ENCODE measurements at regions not wholly inside any gene's neighbourhood (a gene's known extent, or its start where the extent isn't known, plus 50 kb on each side); places are given as distances from the start of the nearest gene placed in this dataset.

DNA sequence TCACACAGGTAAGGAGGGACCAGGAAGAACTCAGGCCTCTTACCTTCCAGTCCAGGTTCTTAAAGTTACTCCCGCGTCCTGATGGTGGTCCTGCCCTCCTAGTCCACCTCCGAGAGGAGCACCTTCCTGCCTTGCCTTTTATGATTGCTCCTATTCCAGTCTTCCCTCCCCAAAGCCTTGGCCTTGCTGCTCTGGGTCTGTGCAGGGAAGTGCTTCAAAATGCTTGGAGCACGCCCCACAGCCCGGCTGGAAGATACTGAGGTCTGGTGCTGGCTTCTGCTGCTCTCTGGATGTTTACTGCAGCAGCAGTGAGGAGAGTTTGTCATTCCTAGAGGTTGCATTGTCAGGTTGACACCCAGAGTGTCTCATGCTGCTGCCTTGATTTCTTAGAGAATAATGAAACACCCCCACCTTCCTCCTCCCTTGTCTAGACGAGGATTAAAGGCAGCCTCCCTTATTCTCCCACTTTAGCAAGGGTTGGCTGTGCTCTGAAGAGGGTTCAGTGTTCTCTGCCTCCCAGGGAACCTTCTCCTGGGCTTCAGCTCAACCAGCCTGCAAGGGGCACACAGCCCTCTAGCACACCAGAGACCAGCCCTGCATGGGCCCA, 142.2 kb upstream of the CACNA1E start:
- no peak for DNase-seq

DNA sequence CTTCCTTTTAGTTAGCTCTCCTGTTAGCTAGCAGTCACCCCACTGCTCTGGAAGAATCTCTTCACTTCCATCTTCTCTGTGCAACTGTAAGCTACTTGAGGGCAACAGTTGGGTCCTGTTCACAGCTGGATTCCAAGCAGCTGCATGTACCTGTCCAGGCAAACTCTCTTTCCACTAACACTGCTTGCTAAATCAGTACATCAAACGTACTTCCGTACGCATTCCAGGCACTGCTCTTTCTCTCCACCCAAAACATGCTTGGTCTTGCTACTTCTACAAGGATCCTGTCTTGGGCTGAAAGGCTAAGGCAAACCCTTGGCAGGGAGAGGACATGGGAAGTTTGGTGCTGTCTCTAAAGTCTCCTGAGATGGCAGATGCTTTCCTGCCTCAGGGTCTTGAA, 139.2 kb upstream of the CACNA1E start:
- no peak for DNase-seq

DNA sequence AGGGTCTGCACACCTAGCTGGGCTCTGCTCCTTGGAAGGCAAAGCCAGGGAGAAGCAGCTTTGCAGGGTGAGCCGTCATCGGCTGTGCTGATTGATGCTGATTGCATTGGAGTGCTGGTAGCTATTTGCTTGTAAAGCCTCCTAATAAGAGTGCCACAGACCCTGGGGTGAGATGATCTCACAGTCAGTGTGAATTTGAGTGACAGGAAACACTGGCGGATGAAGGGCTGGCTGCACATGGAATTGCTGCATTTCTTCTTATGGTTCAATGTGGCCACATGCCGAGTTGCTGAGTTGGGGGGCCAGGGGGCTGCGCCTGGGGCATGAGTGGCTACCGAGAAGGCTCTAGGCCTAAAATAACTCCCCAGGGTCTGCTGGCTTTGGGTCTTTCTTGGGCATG, 138.2 kb upstream of the CACNA1E start:
- no peak for DNase-seq

DNA sequence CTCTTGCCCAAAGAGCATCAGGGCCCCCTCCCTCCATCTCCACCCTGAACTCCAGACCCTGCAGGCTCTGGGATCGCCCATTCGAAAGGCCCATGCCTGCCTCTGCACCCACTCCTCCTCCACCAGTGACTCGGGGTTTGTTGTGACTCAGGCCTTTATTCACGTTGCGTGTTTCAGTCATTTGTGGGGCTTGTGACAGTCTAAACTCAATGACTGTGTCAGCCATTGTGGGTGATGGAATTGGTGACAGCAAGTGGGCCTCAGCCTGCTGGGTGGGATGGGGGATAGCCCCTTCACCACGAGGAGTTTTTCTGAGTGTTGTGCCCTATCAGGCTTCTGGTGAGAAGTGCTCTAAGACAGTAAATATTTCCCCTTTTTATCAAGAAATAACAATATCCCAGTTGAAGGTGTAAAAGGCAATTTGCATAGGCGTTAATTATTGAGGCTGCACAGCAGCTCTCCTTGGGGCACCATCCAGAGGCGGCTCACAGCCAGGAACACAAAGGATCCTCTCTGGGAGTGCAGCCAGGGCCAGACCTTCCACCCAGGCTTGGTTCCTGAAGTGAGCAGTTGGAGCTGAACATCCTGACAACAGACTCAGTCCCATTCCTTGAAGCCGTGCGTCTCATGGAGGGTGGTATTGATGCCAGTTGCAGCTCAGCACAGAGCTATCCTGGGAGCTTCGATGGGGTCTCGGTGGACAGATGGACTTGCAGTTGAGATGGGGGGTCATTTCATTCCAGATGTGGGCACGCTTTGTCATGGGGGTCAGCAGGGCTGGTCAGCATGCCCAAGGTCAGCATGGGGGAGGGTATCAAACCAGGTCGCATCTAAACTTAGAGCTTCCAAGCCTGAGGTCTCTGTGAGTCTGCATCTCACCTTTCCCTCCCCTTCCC, 135.6 kb upstream of the CACNA1E start:
- DNase-seq = no peak

DNA sequence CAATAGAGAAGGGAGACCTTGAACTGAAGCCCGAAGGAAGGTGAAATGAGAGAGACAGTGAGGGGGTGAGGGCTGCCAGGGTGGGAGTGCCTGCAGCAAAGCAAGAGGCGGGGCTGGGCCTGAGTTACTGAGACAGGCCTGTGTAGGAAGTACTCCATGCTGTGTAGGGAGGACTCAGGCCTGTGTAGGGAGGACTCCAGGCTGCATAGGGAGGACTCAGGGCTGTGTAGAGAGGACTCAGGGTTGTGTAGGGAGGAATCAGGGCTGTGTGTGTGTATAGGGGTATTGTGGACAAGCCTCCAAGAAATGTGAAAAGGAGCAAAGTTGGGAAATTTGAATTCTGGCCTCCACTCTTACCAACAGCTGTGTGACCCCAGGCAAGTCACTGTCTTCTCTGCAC, 133.8 kb upstream of the CACNA1E start:
- DNase-seq = no peak

DNA sequence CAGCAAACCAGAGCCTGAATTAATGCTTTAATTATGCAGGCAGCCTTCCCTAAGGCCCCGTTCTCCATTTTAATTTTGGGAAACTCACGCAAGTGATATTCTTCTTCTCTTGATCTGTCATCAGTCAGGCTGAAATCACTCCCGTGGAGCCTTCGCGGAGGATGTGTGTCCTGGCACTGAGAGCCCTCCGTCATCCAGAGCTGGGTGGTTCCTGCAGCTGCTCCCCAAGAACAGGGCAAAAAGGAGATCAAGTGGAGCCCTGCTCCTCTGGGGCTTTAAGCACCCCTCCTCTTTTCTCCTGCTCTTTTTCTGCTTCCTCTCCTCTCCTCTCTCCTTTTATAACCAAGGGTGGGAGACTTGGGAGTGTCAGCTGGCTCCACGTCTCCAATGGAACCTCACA, 133.2 kb upstream of the CACNA1E start:
- DNase-seq = no peak

DNA sequence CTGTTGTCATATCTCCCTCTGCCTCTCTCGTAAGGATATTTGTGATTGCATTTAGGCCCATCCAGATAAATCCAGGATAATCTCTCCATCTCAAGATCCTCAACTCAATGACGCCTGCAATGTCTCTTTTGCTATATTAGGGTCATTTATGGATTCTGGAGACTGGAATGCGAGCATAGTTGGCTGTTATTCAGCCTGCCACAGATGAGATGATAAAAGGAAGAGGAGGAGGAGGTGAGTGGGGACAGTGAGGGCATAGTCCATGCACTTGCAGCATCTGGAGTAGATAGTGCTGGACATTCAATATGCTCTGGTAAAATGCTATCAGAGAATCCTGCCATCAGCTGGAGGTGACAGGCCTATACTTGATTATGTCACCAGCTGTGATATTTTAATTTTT, 131.6 kb upstream of the CACNA1E start:
- DNase-seq = no peak

DNA sequence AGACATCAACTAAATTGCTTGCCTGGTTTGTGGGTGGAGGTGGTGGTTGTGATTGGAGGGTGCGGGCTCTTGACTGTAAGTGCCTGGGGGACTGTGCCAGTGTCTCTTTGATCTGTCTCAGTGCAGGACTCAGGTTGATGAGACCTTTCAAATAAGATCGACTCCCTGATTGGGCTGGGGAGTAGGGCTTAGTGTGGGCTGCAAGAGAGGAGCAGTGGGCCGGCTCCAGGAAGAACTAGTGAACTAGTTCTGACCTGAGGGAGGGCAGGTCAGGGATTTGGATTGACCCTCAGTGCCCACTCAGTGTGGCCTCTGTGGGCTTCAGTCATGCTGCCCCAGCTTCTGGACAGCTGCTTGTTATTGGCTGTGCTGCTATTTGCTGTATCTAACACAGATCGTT, 130.6 kb upstream of the CACNA1E start:
- DNase-seq = no peak

DNA sequence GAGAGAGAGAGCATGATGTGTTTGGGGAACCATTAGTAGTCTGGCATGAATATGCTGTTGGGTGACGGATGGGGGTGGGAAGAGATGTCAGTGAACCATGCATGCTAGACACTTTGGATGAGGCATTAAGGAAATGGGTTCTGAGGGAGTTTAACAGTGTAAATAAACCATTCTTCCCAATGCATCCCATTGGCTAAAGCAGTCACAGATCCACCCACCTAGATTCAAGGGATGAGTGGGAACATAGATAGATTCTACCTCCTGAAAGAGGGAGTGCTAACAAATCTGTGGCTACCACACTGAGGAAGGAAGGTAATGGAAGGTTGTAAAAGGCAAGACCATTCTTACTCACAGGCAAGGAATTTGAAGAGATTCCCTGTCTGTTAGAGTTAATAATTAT, 129.8 kb upstream of the CACNA1E start:
- DNase-seq = no peak

DNA sequence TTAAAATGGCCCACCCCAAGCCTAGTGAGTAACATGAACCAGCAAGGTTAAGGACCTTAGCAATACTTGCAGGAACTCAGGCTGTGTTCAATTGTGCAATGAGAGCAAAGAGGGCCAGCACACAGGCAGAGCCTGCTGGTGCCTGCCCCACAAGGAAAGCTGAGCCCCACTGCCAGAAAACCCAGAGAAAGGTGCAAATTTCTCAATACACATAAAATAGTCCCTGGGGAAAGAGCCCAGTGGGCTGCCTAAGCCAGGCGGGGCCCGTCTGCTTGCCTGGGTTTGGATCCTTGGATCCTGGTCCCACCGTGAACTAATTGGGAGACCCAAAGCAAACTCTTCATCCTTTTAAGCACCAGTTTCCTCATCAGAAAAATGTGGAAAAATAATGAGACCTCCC, 128.5 kb upstream of the CACNA1E start:
- no peak for DNase-seq

DNA sequence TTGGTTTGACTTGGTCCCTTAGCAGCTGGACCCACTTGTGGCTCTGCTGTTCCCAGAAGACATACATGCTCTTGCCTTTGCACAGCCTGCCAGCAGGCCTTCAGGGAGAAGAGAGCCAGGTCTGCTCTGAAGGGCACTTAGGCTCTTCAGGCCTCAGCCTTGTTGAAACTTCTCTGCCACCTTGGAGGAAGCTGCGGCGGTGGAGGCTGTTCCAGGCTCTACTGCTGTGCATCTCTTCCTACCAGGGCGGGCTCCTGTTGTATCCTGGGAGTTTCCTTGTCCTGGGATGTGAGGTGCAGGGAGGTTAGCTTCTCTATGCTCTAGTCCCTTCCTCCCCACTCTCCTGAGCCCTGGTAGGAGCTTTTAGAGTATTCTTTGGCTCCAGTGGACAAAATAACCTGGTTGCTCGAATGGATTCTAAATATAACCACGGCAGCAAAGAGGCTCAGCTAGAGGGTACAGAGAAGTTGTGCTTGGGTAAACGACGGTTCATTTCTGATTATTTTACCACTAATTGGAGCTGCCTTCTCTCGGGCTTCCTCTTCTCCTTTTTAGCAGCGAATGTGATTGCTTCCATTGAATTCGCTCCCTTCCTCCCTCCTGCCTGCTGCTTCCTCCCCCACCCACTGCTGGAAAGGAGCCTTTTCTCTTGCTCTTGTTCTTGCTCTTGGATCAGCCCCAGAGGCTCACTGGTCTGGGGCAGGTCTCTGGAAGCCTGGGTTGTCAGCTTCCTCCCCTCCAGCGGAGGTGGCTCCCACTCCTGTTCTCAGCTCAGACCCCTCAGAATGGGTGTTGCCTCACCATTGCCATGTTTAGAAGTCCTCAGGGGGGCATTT, 126.6 kb upstream of the CACNA1E start:
- DNase-seq = no peak

DNA sequence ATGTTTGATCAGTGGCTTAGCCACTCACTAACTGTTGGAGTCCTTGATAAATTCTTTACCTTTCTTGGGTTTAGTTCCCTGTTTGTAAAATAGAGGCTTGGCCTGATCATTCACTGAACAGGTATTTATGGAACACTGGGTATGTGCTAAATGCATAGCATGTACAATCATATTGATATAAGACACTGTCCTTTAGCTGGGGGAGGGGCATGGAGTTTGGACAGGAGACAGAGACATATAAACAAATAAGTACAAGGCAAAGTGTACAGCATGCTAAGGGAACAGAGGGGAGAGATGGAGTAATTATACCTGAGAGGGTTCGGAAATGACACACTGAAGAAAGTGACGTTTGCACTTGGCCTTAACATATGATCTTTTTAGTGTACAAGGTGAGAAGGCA, 124.3 kb upstream of the CACNA1E start:
- DNase-seq = no peak

DNA sequence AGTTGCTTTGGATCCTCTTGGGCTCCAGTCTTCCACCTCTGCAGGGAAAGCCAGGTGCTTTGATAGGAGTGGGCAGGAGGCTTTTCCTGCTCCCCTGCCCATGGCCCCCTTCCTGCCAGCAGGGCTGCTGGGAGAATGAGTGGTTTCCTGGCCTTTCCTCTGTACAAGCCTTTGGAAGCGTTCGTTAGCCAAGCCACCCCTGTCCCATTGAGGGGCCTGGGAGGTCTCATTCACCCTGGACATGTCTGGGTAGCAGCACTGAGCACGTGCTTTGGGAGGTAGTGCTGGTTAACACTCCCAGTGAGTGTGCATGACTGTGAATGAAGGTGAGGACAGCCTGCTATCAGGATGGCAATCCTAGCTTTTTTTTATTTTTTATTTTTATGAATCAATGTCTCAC, 118.5 kb upstream of the CACNA1E start:
- DNase-seq = no peak

DNA sequence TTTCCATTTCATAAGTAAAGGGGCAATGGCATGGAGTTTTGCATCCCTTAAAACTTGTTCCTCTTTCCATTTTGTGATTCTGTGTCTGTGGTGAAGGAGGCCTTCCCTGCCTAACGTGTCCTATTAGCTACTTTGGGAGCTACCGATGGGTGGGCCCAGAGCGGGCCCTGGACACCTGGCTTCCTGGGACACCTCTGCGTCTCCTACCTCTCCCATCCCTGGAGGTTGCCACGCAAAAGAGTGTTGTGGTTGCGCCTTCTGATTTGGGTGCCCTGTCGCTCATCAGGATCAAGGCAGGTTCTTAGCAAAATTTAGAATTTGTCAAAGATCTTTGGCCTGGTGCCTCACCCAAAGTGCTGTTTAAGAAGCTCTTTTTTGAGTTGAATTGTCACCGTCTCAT, 116.4 kb upstream of the CACNA1E start:
- no peak for DNase-seq

DNA sequence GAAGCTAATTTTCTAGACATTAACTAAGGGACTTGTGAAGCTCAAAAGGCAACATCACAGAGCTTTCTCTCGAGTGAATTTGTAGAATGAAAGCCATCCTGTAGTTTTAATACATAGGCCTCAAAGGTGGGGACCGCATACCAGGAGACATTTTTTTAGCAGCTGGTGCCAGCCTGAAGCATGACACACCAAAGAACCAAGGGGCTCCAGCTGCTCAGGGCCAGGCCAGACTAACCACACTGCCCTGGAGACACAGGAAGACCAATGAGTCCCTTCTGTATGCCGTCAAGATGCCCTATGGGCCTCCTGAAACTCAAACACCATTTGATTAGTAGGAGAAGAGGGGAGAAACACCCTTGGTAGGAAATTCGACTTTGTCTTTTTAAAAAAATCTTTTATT, 113.9 kb upstream of the CACNA1E start:
- DNase-seq = no peak

DNA sequence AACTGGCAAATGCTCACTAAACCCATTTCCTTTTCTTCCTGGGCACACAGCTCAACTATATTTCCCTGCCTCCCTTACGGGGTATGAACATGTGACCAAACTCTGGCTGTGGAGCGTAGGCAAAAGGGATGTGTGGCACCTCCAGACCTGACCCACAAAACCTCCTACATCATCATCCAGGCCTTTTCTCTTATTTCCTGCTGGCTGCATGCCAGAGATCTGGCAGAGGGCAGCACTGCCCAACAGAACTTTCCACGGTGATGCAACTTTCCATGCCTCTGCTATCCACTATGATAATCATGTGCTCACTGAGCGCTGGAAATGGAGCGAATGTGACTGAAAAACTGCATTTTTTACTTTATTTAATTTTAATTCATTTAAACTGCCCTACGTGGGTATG, 99.6 kb upstream of the CACNA1E start:
- no peak for DNase-seq

DNA sequence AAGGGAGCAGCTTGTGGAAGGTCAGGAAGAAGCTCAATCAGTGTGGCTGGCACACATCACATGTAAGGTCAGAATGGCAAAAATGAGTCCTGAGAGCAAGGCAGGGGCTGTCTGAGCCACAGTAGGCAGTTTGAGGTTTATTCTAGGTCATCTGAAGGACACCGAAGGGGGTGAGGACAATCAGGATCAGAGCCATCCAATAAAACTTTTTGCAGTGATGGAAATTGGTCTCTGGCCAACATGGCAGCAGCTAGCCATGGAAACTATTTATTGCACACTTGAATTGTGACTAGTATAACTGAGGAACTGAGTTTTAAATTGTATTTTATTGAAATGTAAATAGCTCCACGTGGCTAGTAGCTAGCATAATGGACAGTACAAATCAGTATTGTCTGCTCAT, 97.0 kb upstream of the CACNA1E start:
- no peak for DNase-seq

DNA sequence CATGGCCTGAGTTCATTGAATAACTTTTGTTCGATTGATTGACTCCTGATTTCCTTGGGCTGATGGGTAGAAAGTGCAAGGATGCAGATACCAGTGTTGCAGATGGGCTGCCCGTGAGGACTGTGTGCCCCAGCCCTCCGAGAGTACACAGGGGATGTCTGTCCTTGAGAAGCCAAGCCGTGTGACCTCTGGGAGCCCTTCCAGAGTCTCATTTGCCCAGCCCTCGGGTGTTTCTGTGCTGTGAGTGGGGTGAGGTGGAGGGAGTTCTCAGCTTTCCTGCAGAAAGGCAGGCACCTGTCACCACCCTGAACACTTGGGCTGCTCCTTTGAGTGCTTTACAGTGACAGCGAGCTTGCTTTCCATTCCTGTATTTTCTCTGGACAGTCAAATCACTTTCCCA, 96.4 kb upstream of the CACNA1E start:
- no peak for DNase-seq

DNA sequence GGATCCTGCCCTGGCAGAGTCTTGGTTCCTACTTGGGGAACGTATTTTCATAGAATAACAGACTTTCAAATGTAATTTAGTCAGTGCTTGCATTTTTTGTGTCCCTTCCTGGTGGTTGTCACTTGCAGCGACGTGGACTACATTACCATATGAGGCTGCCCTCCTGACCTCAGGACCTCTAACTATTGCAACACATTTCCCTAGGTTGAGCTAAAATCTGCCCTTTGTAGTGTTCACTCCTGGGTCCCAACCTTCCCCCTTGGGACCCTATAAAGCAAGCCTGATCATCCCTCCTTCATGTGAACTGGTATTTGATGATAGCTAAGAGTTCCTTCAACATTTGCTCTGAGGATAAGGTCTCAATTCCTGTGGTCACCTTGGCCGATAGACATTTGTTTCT, 95.6 kb upstream of the CACNA1E start:
- no peak for DNase-seq

DNA sequence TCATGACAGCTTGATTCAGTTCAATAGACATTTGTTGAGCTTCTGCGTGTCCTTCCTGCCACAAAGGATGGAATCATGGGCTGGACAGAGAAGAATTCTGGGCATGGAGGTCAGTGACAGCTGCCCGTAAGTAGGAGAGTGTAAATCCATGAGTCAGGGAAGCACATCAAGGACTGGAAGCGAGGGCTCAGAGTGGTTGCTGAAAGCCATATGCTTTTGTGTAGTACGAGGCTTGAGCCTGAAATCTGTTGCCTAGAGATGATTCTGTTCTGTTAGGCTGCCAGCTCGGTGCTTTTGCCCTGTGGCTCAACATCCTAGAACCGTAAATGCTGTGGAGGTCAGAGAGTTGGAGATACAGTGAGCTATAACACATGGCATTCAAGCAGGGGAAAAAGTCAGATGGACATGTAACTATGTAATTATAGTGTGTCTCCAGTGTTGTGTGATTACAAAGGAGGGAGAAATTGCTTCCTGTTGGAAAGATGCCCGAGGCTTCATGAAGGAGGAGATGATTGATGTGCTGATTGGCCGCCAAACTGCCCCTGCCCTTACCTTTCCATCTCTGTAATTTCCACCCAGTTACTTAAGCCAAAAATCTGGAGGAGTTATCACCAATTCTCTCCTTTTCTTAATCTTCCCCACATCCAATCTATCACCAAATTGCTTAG, 92.8 kb upstream of the CACNA1E start:
- DNase-seq = no peak

DNA sequence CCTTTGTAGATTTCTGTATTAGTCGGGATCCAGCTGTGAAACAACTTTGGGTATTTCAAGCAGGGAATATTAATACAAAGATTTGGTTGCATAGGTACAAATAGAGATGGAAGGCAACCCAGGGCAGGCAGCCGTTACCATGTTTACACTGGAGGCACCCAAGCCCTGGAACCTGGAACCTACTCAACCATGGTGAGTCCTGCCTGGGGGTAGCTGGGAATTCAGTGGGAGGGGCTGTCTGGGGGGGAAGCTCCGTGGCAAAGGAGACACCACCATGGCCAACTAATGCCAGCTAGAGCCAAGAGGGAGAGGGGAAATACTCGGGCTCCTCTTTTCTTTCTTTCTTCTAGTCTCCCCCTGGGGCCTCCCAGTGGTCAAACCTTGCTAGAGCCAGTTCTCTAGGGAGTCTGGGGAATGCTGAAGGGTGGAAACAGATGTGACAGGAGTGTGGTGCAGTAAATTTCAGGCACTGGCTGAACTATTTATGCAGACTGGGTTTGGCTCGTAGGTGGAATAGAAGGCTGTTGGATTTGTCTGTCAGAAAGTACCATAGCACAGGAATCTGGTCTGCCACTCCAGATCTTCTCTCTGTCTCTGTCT, 91.9 kb upstream of the CACNA1E start:
- no peak for DNase-seq

DNA sequence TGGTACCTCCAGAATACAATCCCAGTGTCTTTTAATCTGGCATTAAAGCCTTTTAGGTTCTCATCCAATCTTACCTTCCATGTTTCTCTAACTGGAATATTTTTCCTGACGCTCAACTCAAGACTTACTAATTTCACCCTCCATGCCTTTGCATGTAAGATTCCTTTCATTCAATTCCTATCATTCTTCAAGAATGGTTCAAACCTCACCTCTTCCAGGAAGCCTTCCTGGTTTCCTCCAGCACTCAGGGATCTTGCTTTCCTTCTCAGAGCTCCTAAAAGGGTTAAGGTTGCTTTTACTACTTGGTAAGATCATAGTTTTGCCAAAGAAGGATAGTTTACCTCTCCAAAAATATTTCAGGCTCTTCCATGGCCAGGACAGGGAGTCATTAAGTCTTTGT, 91.2 kb upstream of the CACNA1E start:
- DNase-seq = no peak

Measured in CD4-positive, alpha-beta T cell treated with Interleukin-15 for 1 hour (primary cell).